Uterus (tissue), 2 donors: ENCODE measurements at regions not wholly inside any gene's neighbourhood (a gene's known extent, or its start where the extent isn't known, plus 50 kb on each side); places are given as distances from the start of the nearest gene placed in this dataset.

ENCODE experiments used
- CTCF ChIP-seq, 4 experiments: fragments of 200-600 bp in 2 of 4; fragments of 450-650 bp in 2 of 4; sonication (generic) in 2 of 4; IDR thresholded peaks; one replicate each; pipeline ENCODE4 v1.5.1; 2016 to 2019; ENCODE audit warnings: antibody characterized with exemption in 4 of 4, mild to moderate bottlenecking in 2 of 4, moderate library complexity in 1 of 4
- POLR2A ChIP-seq, 2 donors: fragments of 450-650 bp; IDR thresholded peaks; one replicate each; pipeline ENCODE4 v1.6.1; 2016; ENCODE audit warnings: antibody characterized with exemption in 2 of 2, mild to moderate bottlenecking in 1 of 2, moderate library complexity in 1 of 2

GRCh38 chr2:82260521-82260920 is 1956.0 kb upstream of the LRRTM1 start:
- no peak for TF ChIP-seq CTCF (IDR thresholded peaks at IDR 0.05)
- TF ChIP-seq POLR2A (IDR thresholded peaks at IDR 0.05), result no peak
